HG03064 (cell line): ENCODE measurements at regions not wholly inside any gene's neighbourhood (a gene's known extent, or its start where the extent isn't known, plus 50 kb on each side); places are given as distances from the start of the nearest gene placed in this dataset.
"Not testable (repeated sequence)": the region's sequence is repeated elsewhere in the genome, so short reads cannot be mapped to it uniquely, and the experiment has no call there.

Experiments
- ATAC-seq: cut with Tn5 transposase; IDR thresholded peaks from one replicate; pipeline ENCODE4 v1.9.1; 2021; ENCODE audit warnings: low read depth; ENCODE audit not compliant: unreplicated experiment

GRCh38 chr5:58172946-58173345 lies 286.9 kb downstream of the PLK2 start:
- no peak for ATAC-seq

- ATAC-seq, result no peak
These were observed 294.7 kb downstream of the PLK2 start for GRCh38 chr5:58165152-58165551.

- ATAC-seq, result not testable (repeated sequence)
These were observed 298.0 kb downstream of the PLK2 start for GRCh38 chr5:58161889-58162288.

- ATAC-seq, result no peak
These were observed 302.7 kb downstream of the PLK2 start for GRCh38 chr5:58156973-58157701.

GRCh38 chr5:58156361-58156760 lies 303.5 kb downstream of the PLK2 start:
- no peak for ATAC-seq

- ATAC-seq, result no peak
These were observed 306.6 kb downstream of the PLK2 start for GRCh38 chr5:58153255-58153654.

- ATAC-seq, result no peak
These were observed 308.5 kb downstream of the PLK2 start for GRCh38 chr5:58151414-58151813.

GRCh38 chr5:58150926-58151325 lies 309.0 kb downstream of the PLK2 start:
- ATAC-seq, result no peak

- no peak for ATAC-seq
These were observed 310.1 kb downstream of the PLK2 start for GRCh38 chr5:58149746-58150145.

GRCh38 chr5:58149345-58149744 lies 310.5 kb downstream of the PLK2 start:
- ATAC-seq, result no peak

GRCh38 chr5:58148254-58148775 lies 311.6 kb downstream of the PLK2 start:
- no peak for ATAC-seq

- no peak for ATAC-seq
These were observed 314.4 kb downstream of the PLK2 start for GRCh38 chr5:58145397-58145934.

- no peak for ATAC-seq
These were observed 316.2 kb downstream of the PLK2 start for GRCh38 chr5:58143727-58144126.

GRCh38 chr5:58143181-58143580 lies 316.7 kb downstream of the PLK2 start:
- no peak for ATAC-seq

- no peak for ATAC-seq
These were observed 321.1 kb downstream of the PLK2 start for GRCh38 chr5:58138791-58139190.

- no peak for ATAC-seq
These were observed 323.5 kb downstream of the PLK2 start for GRCh38 chr5:58136406-58136805.

GRCh38 chr5:58135571-58136335 lies 324.1 kb downstream of the PLK2 start:
- ATAC-seq, result no peak

- ATAC-seq, result no peak
These were observed 326.1 kb downstream of the PLK2 start for GRCh38 chr5:58133631-58134296.

- ATAC-seq, result no peak
These were observed 326.7 kb downstream of the PLK2 start for GRCh38 chr5:58133216-58133615.

- ATAC-seq, result no peak
These were observed 332.3 kb downstream of the PLK2 start for GRCh38 chr5:58127255-58128220.
